ENCODE measurements at regions not wholly inside any gene's neighbourhood (a gene's known extent, or its start where the extent isn't known, plus 50 kb on each side); places are given as distances from the start of the nearest gene placed in this dataset.

DNA sequence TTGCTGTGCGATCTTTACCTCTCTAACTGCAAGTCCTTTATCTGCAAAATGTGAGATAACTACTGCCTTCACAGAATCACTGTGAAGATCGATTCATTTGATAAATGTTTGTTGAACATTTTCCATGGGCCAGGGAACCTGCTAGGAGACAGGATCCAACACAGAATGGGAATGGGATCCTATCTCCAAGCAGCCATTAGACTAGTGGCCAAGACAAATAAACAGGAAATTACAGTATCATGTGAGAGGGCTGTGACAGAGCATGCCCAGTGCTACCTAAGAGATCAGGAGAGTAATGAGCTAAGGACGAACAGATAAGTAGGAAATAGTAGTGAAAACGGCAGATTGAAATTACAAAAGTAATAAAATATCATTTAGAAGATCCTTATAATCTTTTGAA is 105.7 kb downstream of the GRIN2B start:
- no peak overlapping the region for H3K4me3 ChIP-seq (replicated peaks; ENCODE audit: low read depth, low read length)
- no peak for DNase-seq (ENCODE audit: low read depth)
- no peak for TF ChIP-seq CTCF (IDR thresholded peaks at IDR 0.05; ENCODE audit: low read length, missing control alignments)

DNA sequence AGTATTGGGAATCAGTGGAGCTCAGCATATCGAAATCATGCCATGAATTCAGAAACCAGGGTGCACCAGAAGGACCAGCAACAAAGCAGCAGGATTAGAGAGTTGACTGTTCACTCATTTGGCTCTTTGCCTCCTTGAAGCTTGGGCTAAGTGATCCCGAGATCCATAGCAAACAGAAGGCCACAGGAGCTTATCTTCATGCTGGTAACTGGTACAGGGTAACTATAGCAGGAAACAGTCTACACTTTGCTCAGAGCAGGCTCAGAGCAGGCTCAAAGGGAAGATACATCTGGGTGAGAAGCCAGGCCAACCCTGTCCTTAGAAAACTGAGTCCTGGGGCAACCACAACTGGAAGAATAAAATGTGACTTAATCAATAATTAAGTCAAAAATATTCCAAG is 111.1 kb downstream of the GRIN2B start:
- DNase-seq (ENCODE audit: low read depth) = no peak
- no peak for TF ChIP-seq CTCF (IDR thresholded peaks at IDR 0.05; ENCODE audit: low read length, missing control alignments)
- H3K4me3 ChIP-seq (replicated peaks; ENCODE audit: low read depth, low read length) = no peak overlapping the region

- H3K4me3 ChIP-seq (replicated peaks; ENCODE audit: low read depth, low read length) = no peak overlapping the region
- TF ChIP-seq CTCF (IDR thresholded peaks at IDR 0.05; ENCODE audit: low read length, missing control alignments) = peak; percentile 98
- peak; percentile 73 for DNase-seq (ENCODE audit: low read depth)
These were observed 117.2 kb downstream of the GRIN2B start for GRCh38 chr12:13864081-13864673.

DNA sequence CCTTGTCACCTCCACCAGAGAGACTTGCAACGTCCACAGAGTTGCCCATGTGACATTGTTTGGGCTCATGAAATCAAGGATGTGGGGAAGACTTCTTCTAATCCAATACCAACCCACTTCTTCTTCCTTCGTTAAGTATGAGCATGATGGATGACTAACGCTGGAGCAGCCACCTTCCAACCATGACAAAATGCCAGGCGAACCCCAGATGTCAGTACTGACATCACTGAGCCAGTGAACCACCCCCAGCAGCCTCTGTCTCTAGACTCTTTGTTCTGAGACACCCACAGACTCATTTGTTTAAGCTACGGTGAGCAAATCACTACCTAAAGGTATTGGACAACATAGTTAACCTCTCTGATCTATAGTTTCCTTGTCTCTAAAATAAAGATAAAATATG is 123.7 kb downstream of the GRIN2B start:
- TF ChIP-seq CTCF (IDR thresholded peaks at IDR 0.05; ENCODE audit: low read length, missing control alignments) = no peak
- no peak overlapping the region for H3K4me3 ChIP-seq (replicated peaks; ENCODE audit: low read depth, low read length)
- DNase-seq (ENCODE audit: low read depth) = no peak

GRCh38 chr12:13853471-13853870 is 127.9 kb downstream of the GRIN2B start:
- no peak for DNase-seq (ENCODE audit: low read depth)
- no peak overlapping the region for H3K4me3 ChIP-seq (replicated peaks; ENCODE audit: low read depth, low read length)
- TF ChIP-seq CTCF (IDR thresholded peaks at IDR 0.05; ENCODE audit: low read length, missing control alignments) = no peak

DNA sequence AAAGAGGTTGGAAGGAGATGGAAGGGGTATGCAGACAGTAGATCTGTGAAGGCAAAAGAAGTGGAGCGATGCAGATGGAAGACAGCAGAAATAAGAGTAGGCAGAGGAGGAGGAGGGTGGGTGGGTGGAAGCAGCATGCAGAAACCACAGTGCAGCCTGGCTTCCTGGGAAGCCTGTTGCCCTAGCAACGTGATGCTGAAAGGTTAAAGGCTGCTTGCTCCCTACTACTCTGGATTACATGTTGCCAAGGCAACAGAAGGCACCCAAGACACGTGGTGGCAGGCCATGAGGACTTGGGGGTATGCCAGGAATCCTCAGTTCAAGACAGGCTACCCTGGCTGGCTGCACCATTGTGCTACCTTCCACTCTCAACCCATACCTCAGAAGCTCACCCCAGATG is 129.6 kb downstream of the GRIN2B start:
- no peak overlapping the region for H3K4me3 ChIP-seq (replicated peaks; ENCODE audit: low read depth, low read length)
- TF ChIP-seq CTCF (IDR thresholded peaks at IDR 0.05; ENCODE audit: low read length, missing control alignments) = no peak
- no peak for DNase-seq (ENCODE audit: low read depth)

DNA sequence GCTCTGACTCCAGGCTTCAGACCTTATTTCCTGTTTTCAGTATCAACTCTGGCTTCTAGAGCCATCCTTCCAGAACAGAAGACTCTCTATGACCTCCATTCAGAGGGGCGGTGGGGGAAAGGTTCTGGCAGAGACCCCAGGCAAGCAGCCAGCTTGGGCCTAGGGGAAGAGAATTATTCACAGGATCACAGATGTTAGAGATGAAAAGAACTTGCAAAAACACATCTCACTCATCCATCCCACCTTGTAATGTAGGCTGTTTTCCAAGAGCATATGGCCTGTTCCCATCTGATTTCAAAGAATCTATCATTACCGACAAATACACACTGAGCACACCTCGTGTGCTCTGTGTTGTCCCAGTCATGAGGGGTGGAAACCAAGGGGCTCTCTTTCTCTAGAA is 131.9 kb downstream of the GRIN2B start:
- TF ChIP-seq CTCF (IDR thresholded peaks at IDR 0.05; ENCODE audit: low read length, missing control alignments) = no peak
- H3K4me3 ChIP-seq (replicated peaks; ENCODE audit: low read depth, low read length) = no peak overlapping the region
- no peak for DNase-seq (ENCODE audit: low read depth)
